IMR-90 (cell line): ENCODE measurements at regions not wholly inside any gene's neighbourhood (a gene's known extent, or its start where the extent isn't known, plus 50 kb on each side); places are given as distances from the start of the nearest gene placed in this dataset.

ENCODE experiments used
- CEBPB ChIP-seq: IDR thresholded peaks from 2 replicates; pipeline ENCODE4 v1.6.1; 2012; ENCODE audit warnings: low read depth, low read length, improper control_type of control experiment
- CHD1 ChIP-seq: IDR thresholded peaks from 2 replicates; pipeline ENCODE4 v1.6.1; 2012; ENCODE audit warnings: low read depth, low read length, improper control_type of control experiment
- FOS ChIP-seq: fragments of 150-350 bp; IDR thresholded peaks from 2 replicates; pipeline ENCODE4 v1.6.1; 2016; ENCODE audit warnings: low read depth, low read length
- MAFK ChIP-seq: IDR thresholded peaks from 2 replicates; pipeline ENCODE4 v1.6.1; 2012; ENCODE audit warnings: low read depth, low read length, improper control_type of control experiment
- MAZ ChIP-seq: IDR thresholded peaks from 2 replicates; pipeline ENCODE4 v1.6.1; 2012; ENCODE audit warnings: low read depth, mild to moderate bottlenecking, low read length, improper control_type of control experiment, moderate library complexity, borderline replicate concordance
- MXI1 ChIP-seq: IDR thresholded peaks from 2 replicates; pipeline ENCODE4 v1.6.1; 2012; ENCODE audit warnings: low read depth, mild to moderate bottlenecking, low read length, moderate library complexity, borderline replicate concordance
- NFE2L2 ChIP-seq: fragments of 150-350 bp; IDR thresholded peaks from 2 replicates; pipeline ENCODE4 v1.6.1; 2016; ENCODE audit warnings: low read depth, mild to moderate bottlenecking, low read length
- POLR2A ChIP-seq: IDR thresholded peaks from 2 replicates; pipeline ENCODE4 v1.6.1; 2012; ENCODE audit warnings: mild to moderate bottlenecking, low read depth, low read length
- RCOR1 ChIP-seq: IDR thresholded peaks from 2 replicates; pipeline ENCODE4 v1.6.1; 2012; ENCODE audit warnings: mild to moderate bottlenecking, low read length, improper control_type of control experiment; ENCODE audit not compliant: insufficient replicate concordance
- RFX5 ChIP-seq: IDR thresholded peaks from 2 replicates; pipeline ENCODE4 v1.8.0; 2012; ENCODE audit warnings: low read depth, mild to moderate bottlenecking, low read length, moderate library complexity
- SMC3 ChIP-seq: fragments of 150-350 bp; IDR thresholded peaks from 2 replicates; pipeline ENCODE4 v1.6.1; 2016; ENCODE audit warnings: low read depth, mild to moderate bottlenecking, antibody characterized with exemption, low read length, moderate library complexity
- TF ChIP-seq, protein P1 (sequence below): conservative IDR thresholded peaks from 2 replicates; pipeline ENCODE4 v1.5.1; 2012; ENCODE audit warnings: mild to moderate bottlenecking, low read depth, low read length, improper control_type of control experiment
- TF ChIP-seq, protein P2 (sequence below): fragments of 150-350 bp; IDR thresholded peaks from 2 replicates; pipeline ENCODE4 v1.6.1; 2017; ENCODE audit warnings: mild to moderate bottlenecking, antibody characterized with exemption, low read length, low read depth

GRCh38 chr9:105984714-105985113 lies 290.4 kb downstream of the TMEM38B start:
- TF ChIP-seq, protein P1, sequence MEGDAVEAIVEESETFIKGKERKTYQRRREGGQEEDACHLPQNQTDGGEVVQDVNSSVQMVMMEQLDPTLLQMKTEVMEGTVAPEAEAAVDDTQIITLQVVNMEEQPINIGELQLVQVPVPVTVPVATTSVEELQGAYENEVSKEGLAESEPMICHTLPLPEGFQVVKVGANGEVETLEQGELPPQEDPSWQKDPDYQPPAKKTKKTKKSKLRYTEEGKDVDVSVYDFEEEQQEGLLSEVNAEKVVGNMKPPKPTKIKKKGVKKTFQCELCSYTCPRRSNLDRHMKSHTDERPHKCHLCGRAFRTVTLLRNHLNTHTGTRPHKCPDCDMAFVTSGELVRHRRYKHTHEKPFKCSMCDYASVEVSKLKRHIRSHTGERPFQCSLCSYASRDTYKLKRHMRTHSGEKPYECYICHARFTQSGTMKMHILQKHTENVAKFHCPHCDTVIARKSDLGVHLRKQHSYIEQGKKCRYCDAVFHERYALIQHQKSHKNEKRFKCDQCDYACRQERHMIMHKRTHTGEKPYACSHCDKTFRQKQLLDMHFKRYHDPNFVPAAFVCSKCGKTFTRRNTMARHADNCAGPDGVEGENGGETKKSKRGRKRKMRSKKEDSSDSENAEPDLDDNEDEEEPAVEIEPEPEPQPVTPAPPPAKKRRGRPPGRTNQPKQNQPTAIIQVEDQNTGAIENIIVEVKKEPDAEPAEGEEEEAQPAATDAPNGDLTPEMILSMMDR = no peak
- TF ChIP-seq POLR2A (no peak), MXI1 (no peak), MAFK (no peak), RFX5 (no peak), RCOR1 (no peak), SMC3 (no peak), CHD1 (no peak), FOS (no peak), NFE2L2 (no peak), MAZ (no peak), CEBPB (no peak)
- TF ChIP-seq, protein P2, sequence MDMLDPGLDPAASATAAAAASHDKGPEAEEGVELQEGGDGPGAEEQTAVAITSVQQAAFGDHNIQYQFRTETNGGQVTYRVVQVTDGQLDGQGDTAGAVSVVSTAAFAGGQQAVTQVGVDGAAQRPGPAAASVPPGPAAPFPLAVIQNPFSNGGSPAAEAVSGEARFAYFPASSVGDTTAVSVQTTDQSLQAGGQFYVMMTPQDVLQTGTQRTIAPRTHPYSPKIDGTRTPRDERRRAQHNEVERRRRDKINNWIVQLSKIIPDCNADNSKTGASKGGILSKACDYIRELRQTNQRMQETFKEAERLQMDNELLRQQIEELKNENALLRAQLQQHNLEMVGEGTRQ = no peak
